Small intestine (tissue), 7 donors: ENCODE measurements at regions not wholly inside any gene's neighbourhood (a gene's known extent, or its start where the extent isn't known, plus 50 kb on each side); places are given as distances from the start of the nearest gene placed in this dataset.
A peak's percentile ranks its signal among the peaks of the same experiment; 100 is the strongest.

Source experiments
- DNase-seq, 2 donors: peaks; one replicate each; pipeline versions ENCODE4 v3.0.0 to v3.0.0-alpha.2; 2013
- FAIRE-seq: peaks from 2 replicates; lab custom pipeline; 2012; peaks lifted over from hg19 to GRCh38; lab: Jason Lieb, UNC
- H3K27ac ChIP-seq, 3 donors: one replicate each; pipeline ENCODE4 v1.5.1; 2013; ENCODE audit warnings: low read length in 2 of 3, mild to moderate bottlenecking in 2 of 3, control low read depth in 1 of 3, inconsistent platforms in 1 of 3, low read depth in 1 of 3, moderate library complexity in 1 of 3
- H3K27me3 ChIP-seq, 3 donors: one replicate each; pipeline ENCODE4 v1.6.1; 2013; ENCODE audit warnings: low read length in 3 of 3, inconsistent platforms in 1 of 3; ENCODE audit not compliant: control insufficient read depth in 3 of 3, insufficient read depth in 3 of 3
- H3K36me3 ChIP-seq, 3 donors: one replicate each; pipeline ENCODE4 v1.6.1; 2013; ENCODE audit warnings: low read length in 3 of 3, inconsistent platforms in 1 of 3, low read depth in 1 of 3, mild to moderate bottlenecking in 1 of 3, moderate library complexity in 1 of 3; ENCODE audit not compliant: control insufficient read depth in 3 of 3, insufficient read depth in 2 of 3
- H3K4me1 ChIP-seq, 3 donors: one replicate each; pipeline ENCODE4 v1.6.1; 2013; ENCODE audit warnings: low read length in 2 of 3, inconsistent platforms in 1 of 3, low read depth in 1 of 3, mild to moderate bottlenecking in 1 of 3, moderate library complexity in 1 of 3; ENCODE audit not compliant: control insufficient read depth in 3 of 3, insufficient read depth in 2 of 3
- H3K4me3 ChIP-seq, 3 donors: one replicate each; pipeline ENCODE4 v1.5.1; 2013; ENCODE audit warnings: low read length in 3 of 3, control low read depth in 1 of 3, inconsistent platforms in 1 of 3, low read depth in 1 of 3, mild to moderate bottlenecking in 1 of 3, moderate library complexity in 1 of 3
- H3K9me3 ChIP-seq, 2 donors: one replicate each; pipeline ENCODE4 v1.6.1; 2013; ENCODE audit warnings: low read depth in 1 of 2, low read length in 1 of 2; ENCODE audit not compliant: control insufficient read depth in 2 of 2, insufficient read depth in 1 of 2
- WGBS, 3 donors: extraction: QIAGEN DNeasy Blood & Tissue Kit; methylation state at CpG; one replicate each; pipeline ENCODE4 v1.1.7; 2013; 5-methylcytosine and 5-hydroxymethylcytosine counted together
- donor health status: healthy with polysubstance abuse.
- donor health status: control.
- donor health status: control.
- donor health status: Bipolar disorder and iron deficiency.
- donor health status: healthy.

- WGBS, 3 donors: 67 to 88% (median 87%) methylated on average over 5 of the region's 5 CpGs
- Histone ChIP-seq H3K27me3 (no peaks in the 10 kb centered on the region), H3K27ac (no peak overlapping the region), H3K9me3 (peaks cover 0 to 5% of the 10 kb centered on the region in 2 donors), H3K4me1 (peaks cover 0 to 12% (median 0%) of the 10 kb centered on the region in 3 donors), H3K4me3 (no peak overlapping the region), H3K36me3 (no peaks in the 10 kb centered on the region)
- no peak for DNase-seq
- FAIRE-seq: no peak
Observed at GRCh38 chr12:91896286-91897024, 249.2 kb downstream of the BTG1 start.

GRCh38 chr12:91894911-91895310, 250.7 kb downstream of the BTG1 start:
- no peak overlapping the region for H3K4me3 ChIP-seq
- no peak overlapping the region for H3K27ac ChIP-seq
- H3K4me1 ChIP-seq: peaks cover 0 to 9% (median 0%) of the 10 kb centered on the region in 3 donors
- FAIRE-seq: no peak
- DNase-seq: no peak
- no peaks in the 10 kb centered on the region for H3K36me3 ChIP-seq
- peaks cover 0 to 2% of the 10 kb centered on the region in 2 donors for H3K9me3 ChIP-seq
- no peaks in the 10 kb centered on the region for H3K27me3 ChIP-seq

GRCh38 chr12:91893476-91893875, 252.2 kb downstream of the BTG1 start:
- H3K27me3 ChIP-seq: no peaks in the 10 kb centered on the region
- H3K4me1 ChIP-seq: peaks cover 0 to under 1% (median 0%) of the 10 kb centered on the region in 3 donors
- H3K9me3 ChIP-seq: no peaks in the 10 kb centered on the region
- WGBS, 3 donors: 73 to 87% (median 82%) methylated on average over 3 of the region's 3 CpGs
- DNase-seq (no peak), FAIRE-seq (no peak)
- no peak overlapping the region for H3K4me3 ChIP-seq
- H3K27ac ChIP-seq: no peak overlapping the region
- H3K36me3 ChIP-seq: no peaks in the 10 kb centered on the region

GRCh38 chr12:91892081-91892855, 253.4 kb downstream of the BTG1 start:
- FAIRE-seq (no peak), DNase-seq (no peak)
- no peaks in the 10 kb centered on the region for H3K27me3 ChIP-seq
- 58 to 76% (median 76%) methylated on average over 4 of the region's 4 CpGs for WGBS, 3 donors
- H3K9me3 ChIP-seq: no peaks in the 10 kb centered on the region
- H3K36me3 ChIP-seq: no peaks in the 10 kb centered on the region
- no peak overlapping the region for H3K27ac ChIP-seq
- no peaks in the 10 kb centered on the region for H3K4me1 ChIP-seq
- H3K4me3 ChIP-seq: no peak overlapping the region

- Histone ChIP-seq H3K27me3 (no peaks in the 10 kb centered on the region), H3K4me3 (no peak overlapping the region), H3K9me3 (no peaks in the 10 kb centered on the region), H3K36me3 (no peaks in the 10 kb centered on the region), H3K27ac (no peak overlapping the region), H3K4me1 (no peaks in the 10 kb centered on the region)
- FAIRE-seq (no peak), DNase-seq (no peak)
- WGBS, 3 donors: 96 to 100% (median 100%) methylated on average over 1 of the region's 1 CpG
Observed at GRCh38 chr12:91890742-91891141, 254.9 kb downstream of the BTG1 start.

- Histone ChIP-seq H3K36me3 (no peaks in the 10 kb centered on the region), H3K27ac (no peak overlapping the region), H3K4me3 (no peak overlapping the region), H3K4me1 (no peaks in the 10 kb centered on the region), H3K9me3 (no peaks in the 10 kb centered on the region), H3K27me3 (no peaks in the 10 kb centered on the region)
- FAIRE-seq: peak; percentile 36
- DNase-seq: no peak
Observed at GRCh38 chr12:91889910-91890309, 255.7 kb downstream of the BTG1 start.

- Histone ChIP-seq H3K9me3 (no peaks in the 10 kb centered on the region), H3K4me1 (no peaks in the 10 kb centered on the region), H3K4me3 (no peak overlapping the region), H3K36me3 (no peaks in the 10 kb centered on the region), H3K27me3 (no peaks in the 10 kb centered on the region), H3K27ac (no peak overlapping the region)
- no peak for FAIRE-seq
- DNase-seq: no peak
- WGBS, 3 donors: 76 to 95% (median 90%) methylated on average over 2 of the region's 2 CpGs
Observed at GRCh38 chr12:91889059-91889458, 256.6 kb downstream of the BTG1 start.

- no peak for FAIRE-seq
- 80 to 93% (median 83%) methylated on average over 2 of the region's 2 CpGs for WGBS, 3 donors
Observed at GRCh38 chr12:91887957-91888356, 257.7 kb downstream of the BTG1 start.

More at GRCh38 chr12:91887957-91888356, 257.7 kb downstream of the BTG1 start:
- Histone ChIP-seq H3K9me3 (no peaks in the 10 kb centered on the region), H3K4me3 (no peak overlapping the region), H3K4me1 (no peaks in the 10 kb centered on the region), H3K27ac (no peak overlapping the region), H3K27me3 (no peaks in the 10 kb centered on the region), H3K36me3 (no peaks in the 10 kb centered on the region)
- DNase-seq: no peak
